ENCODE measurements at regions not wholly inside any gene's neighbourhood (a gene's known extent, or its start where the extent isn't known, plus 50 kb on each side); places are given as distances from the start of the nearest gene placed in this dataset.
"Not testable (repeated sequence)": the region's sequence is repeated elsewhere in the genome, so short reads cannot be mapped to it uniquely, and the experiment has no call there.

GRCh38 chr6:80508885-80509630, 402.6 kb downstream of the BCKDHB start:
- no peaks in the 10 kb centered on the region for H3K27me3 ChIP-seq
- H3K4me1 ChIP-seq, result no peaks in the 10 kb centered on the region
- H3K27ac ChIP-seq, result no peak overlapping the region
- no peaks in the 10 kb centered on the region for H3K36me3 ChIP-seq
- H3K9me3 ChIP-seq, result no peaks in the 10 kb centered on the region
- no peak overlapping the region for H3K4me3 ChIP-seq
- no peak for DNase-seq (ENCODE audit: low spot score in 2 of 2)
- intact Hi-C loops (cut with DNase I), result no loop called here
- TF ChIP-seq CTCF (IDR thresholded peaks at IDR 0.05), result no peak

DNA sequence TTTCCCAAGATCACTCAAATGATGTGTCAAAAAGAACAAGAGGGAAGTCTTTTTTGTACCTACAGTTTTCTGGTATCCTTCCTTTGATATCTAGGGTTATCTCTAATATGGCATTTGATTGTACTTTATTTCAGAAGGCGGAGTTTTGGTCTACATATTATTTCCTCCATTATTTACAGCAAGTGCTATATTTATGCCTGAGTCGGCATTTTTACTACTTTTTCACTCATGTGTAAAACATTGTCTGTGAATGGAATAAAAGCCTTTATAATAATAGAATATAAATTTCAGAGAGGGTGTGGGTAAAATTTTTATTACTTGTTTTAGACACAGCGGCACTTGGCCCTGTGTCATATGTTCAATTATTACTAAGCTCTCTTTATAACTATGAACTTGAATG, 398.4 kb downstream of the BCKDHB start:
- intact Hi-C loops (cut with DNase I), result no loop called here
- H3K9me3 ChIP-seq, result no peaks in the 10 kb centered on the region
- TF ChIP-seq CTCF (IDR thresholded peaks at IDR 0.05), result no peak
- DNase-seq (ENCODE audit: low spot score in 2 of 2), result no peak
- H3K4me3 ChIP-seq, result no peak overlapping the region
- H3K27me3 ChIP-seq, result no peaks in the 10 kb centered on the region
- H3K27ac ChIP-seq, result no peak overlapping the region
- H3K36me3 ChIP-seq, result no peaks in the 10 kb centered on the region
- H3K4me1 ChIP-seq, result no peaks in the 10 kb centered on the region

DNA sequence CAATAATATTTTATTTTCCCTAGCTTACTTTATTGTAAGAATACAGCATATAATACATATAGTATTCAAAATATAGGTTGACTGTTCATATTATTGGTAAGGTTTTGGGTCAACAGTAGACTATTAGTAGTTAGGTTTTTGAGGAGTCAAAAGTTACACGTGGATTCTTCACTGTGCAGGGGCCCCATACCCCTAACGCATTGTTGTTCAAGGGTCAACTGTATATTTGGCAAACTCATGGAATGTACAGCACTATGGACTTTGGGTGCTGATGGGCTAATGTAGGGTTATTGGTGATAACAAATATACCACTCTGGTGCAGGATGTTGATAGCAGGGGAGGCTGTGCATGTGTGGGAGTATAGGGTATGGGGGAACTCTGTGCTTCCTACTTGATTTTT, 397.2 kb downstream of the BCKDHB start:
- DNase-seq (ENCODE audit: low spot score in 2 of 2), result no peak

GRCh38 chr6:80502871-80503270, 396.4 kb downstream of the BCKDHB start:
- H3K36me3 ChIP-seq, result no peaks in the 10 kb centered on the region
- no peak for TF ChIP-seq CTCF (IDR thresholded peaks at IDR 0.05)
- no peaks in the 10 kb centered on the region for H3K27me3 ChIP-seq
- H3K9me3 ChIP-seq, result no peaks in the 10 kb centered on the region
- intact Hi-C loops (cut with DNase I), result no loop called here
- H3K27ac ChIP-seq, result no peak overlapping the region
- H3K4me3 ChIP-seq, result no peak overlapping the region
- no peaks in the 10 kb centered on the region for H3K4me1 ChIP-seq
- DNase-seq (ENCODE audit: low spot score in 2 of 2), result no peak

More for the DNA sequence above, 397.2 kb downstream of the BCKDHB start:
- H3K36me3 ChIP-seq, result no peaks in the 10 kb centered on the region
- H3K4me3 ChIP-seq, result no peak overlapping the region
- no peaks in the 10 kb centered on the region for H3K27me3 ChIP-seq
- no peaks in the 10 kb centered on the region for H3K4me1 ChIP-seq
- H3K9me3 ChIP-seq, result no peaks in the 10 kb centered on the region
- no peak for TF ChIP-seq CTCF (IDR thresholded peaks at IDR 0.05)
- H3K27ac ChIP-seq, result no peak overlapping the region
- intact Hi-C loops (cut with DNase I), result no loop called here

- no peak for DNase-seq (ENCODE audit: low spot score in 2 of 2)
- no peaks in the 10 kb centered on the region for H3K27me3 ChIP-seq
- TF ChIP-seq CTCF (IDR thresholded peaks at IDR 0.05), result no peak
- H3K4me1 ChIP-seq, result no peaks in the 10 kb centered on the region
- no peak overlapping the region for H3K4me3 ChIP-seq
- no peaks in the 10 kb centered on the region for H3K36me3 ChIP-seq
- no peaks in the 10 kb centered on the region for H3K9me3 ChIP-seq
- intact Hi-C loops (cut with DNase I), result no loop called here
- H3K27ac ChIP-seq, result no peak overlapping the region
Measured at GRCh38 chr6:80501636-80502035, 395.2 kb downstream of the BCKDHB start.

DNA sequence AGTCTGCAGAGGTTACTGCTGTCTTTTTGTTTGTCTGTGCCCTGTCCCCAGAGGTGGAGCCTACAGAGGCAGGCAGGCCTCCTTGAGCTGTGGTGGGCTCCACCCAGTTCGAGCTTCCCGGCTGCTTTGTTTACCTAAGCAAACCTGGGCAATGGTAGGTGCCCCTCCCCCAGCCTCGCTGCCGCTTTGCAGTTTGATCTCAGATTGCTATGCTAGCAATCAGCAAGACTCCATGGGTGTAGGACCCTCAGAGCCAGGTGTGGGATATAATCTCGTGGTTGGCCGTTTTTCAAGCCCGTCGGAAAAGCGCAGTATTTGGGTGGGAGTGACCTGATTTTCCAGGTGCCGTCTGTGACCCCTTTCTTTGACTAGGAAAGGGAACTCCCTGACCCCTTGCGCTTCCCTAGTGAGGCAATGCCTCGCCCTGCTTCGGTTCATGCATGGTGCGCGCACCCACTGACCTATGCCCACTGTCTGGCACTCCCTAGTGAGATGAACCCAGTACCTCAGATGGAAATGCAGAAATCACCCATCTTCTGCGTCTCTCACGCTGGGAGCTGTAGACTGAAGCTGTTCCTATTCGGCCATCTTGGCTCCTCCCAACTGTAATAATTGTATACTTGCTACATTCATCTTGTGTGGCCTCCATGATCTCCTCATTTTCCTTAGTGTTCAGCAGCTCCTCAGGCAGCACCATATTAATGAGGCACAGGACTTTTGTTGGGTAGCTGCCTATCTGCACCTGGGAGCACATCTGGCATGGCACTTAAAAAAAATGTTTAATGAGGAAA, 391.4 kb downstream of the BCKDHB start:
- H3K36me3 ChIP-seq; H3K27ac ChIP-seq; H3K4me1 ChIP-seq; H3K4me3 ChIP-seq; DNase-seq (ENCODE audit: low spot score in 2 of 2); intact Hi-C loops (cut with DNase I); H3K9me3 ChIP-seq; H3K27me3 ChIP-seq: not testable (repeated sequence)
